MM.1S (cell line): ENCODE measurements at regions not wholly inside any gene's neighbourhood (a gene's known extent, or its start where the extent isn't known, plus 50 kb on each side); places are given as distances from the start of the nearest gene placed in this dataset.

Experiments used
- DNase-seq: peaks from one replicate; pipeline ENCODE4 v3.0.0-alpha.2; 2015
- H2AFZ ChIP-seq: fragments of 300-600 bp; sonication (generic); 2 replicates; pipeline ENCODE4 v1.6.0; 2016; ENCODE audit warnings: antibody characterized with exemption, low read length
- H3F3A ChIP-seq: fragments of 300-600 bp; sonication (generic); 2 replicates; pipeline ENCODE4 v1.6.1; 2016; ENCODE audit warnings: mild to moderate bottlenecking, antibody characterized with exemption, low read length, moderate library complexity, mixed read lengths; ENCODE audit not compliant: insufficient read depth
- H3K27ac ChIP-seq: fragments of 300-600 bp; sonication (generic); 2 replicates; pipeline ENCODE4 v1.5.1; 2016; ENCODE audit warnings: mild to moderate bottlenecking, low read length
- H3K27me3 ChIP-seq: fragments of 300-600 bp; sonication (generic); replicated peaks from 2 replicates; pipeline ENCODE4 v1.6.0; 2016; ENCODE audit warnings: low read length; ENCODE audit not compliant: insufficient read depth
- H3K36me3 ChIP-seq: fragments of 300-600 bp; sonication (generic); replicated peaks from 2 replicates; pipeline ENCODE4 v1.6.1; 2016; ENCODE audit warnings: mild to moderate bottlenecking, low read length, mixed read lengths; ENCODE audit not compliant: insufficient read depth
- H3K4me1 ChIP-seq: fragments of 300-600 bp; sonication (generic); 2 replicates; pipeline ENCODE4 v1.6.1; 2016; ENCODE audit warnings: low read length, mixed read lengths
- H3K4me2 ChIP-seq: fragments of 300-600 bp; sonication (generic); 2 replicates; pipeline ENCODE4 v1.6.0; 2016; ENCODE audit warnings: low read depth, low read length
- H3K4me3 ChIP-seq: fragments of 300-600 bp; sonication (generic); 2 replicates; pipeline ENCODE4 v1.5.1; 2016; ENCODE audit warnings: low read length, mixed read lengths
- H3K79me2 ChIP-seq: fragments of 300-600 bp; sonication (generic); 2 replicates; pipeline ENCODE4 v1.6.1; 2016; ENCODE audit warnings: mixed run types, low read length, mixed read lengths
- H3K9ac ChIP-seq: fragments of 300-600 bp; sonication (generic); 2 replicates; pipeline ENCODE4 v1.6.1; 2016; ENCODE audit warnings: low read length, mixed read lengths
- H3K9me2 ChIP-seq: fragments of 300-600 bp; sonication (generic); replicated peaks from 2 replicates; pipeline ENCODE4 v1.6.1; 2016; ENCODE audit warnings: mild to moderate bottlenecking, low read length, mixed read lengths; ENCODE audit not compliant: insufficient read depth
- H3K9me3 ChIP-seq: fragments of 300-600 bp; sonication (generic); replicated peaks from 2 replicates; pipeline ENCODE4 v1.6.1; 2016; ENCODE audit warnings: mild to moderate bottlenecking, low read length, mixed read lengths; ENCODE audit not compliant: insufficient read depth
- H4K20me1 ChIP-seq: fragments of 300-600 bp; sonication (generic); 2 replicates; pipeline ENCODE4 v1.6.1; 2016; ENCODE audit warnings: mild to moderate bottlenecking, low read length, moderate library complexity, mixed read lengths; ENCODE audit not compliant: insufficient read depth
- CTCF ChIP-seq: fragments of 300-600 bp; sonication (generic); IDR thresholded peaks from 2 replicates; pipeline ENCODE4 v1.5.1; 2016; ENCODE audit warnings: antibody characterized with exemption, low read length, mixed read lengths
- EZH2 ChIP-seq: fragments of 300-600 bp; sonication (generic); optimal IDR thresholded peaks from 2 replicates; pipeline ENCODE3; 2017; ENCODE audit warnings: low read depth, mild to moderate bottlenecking, antibody characterized with exemption, low read length, mixed read lengths
- EZH2phosphoT487 ChIP-seq: fragments of 300-600 bp; sonication (generic); IDR thresholded peaks from 2 replicates; pipeline ENCODE4 v1.6.1; 2018; ENCODE audit warnings: antibody characterized with exemption, low read length

GRCh38 chr2:201532686-201533304 lies 81.3 kb downstream of the STRADB start:
- Histone ChIP-seq H3K27ac (peak overlapping the region; percentile 38; the same call in 1 of the 2 replicates), H3K27me3 (no peaks in the 10 kb centered on the region), H4K20me1 (no peaks in the 10 kb centered on the region), H3K4me3 (no peak overlapping the region), H3K4me1 (no peaks in the 10 kb centered on the region), H3K9ac (no peak overlapping the region), H3K9me2 (no peaks in the 10 kb centered on the region), H2AFZ (no peak overlapping the region), H3F3A (no peaks in the 10 kb centered on the region; the same call in 1 of the 2 replicates), H3K79me2 (no peaks in the 10 kb centered on the region), H3K36me3 (no peaks in the 10 kb centered on the region), H3K4me2 (no peak overlapping the region), H3K9me3 (no peaks in the 10 kb centered on the region)
- TF ChIP-seq EZH2: no peak
- no peak for TF ChIP-seq EZH2phosphoT487
- no peak for TF ChIP-seq CTCF
- peak; percentile 64 for DNase-seq
